Keratinocyte (primary cell): ENCODE measurements at regions not wholly inside any gene's neighbourhood (a gene's known extent, or its start where the extent isn't known, plus 50 kb on each side); places are given as distances from the start of the nearest gene placed in this dataset.

Experiments used
- DNase-seq: peaks from one replicate; pipeline ENCODE4 v3.0.0-alpha.2; 2011; ENCODE audit warnings: low read depth, missing footprints, low spot score
- FAIRE-seq: peaks from 2 replicates; lab custom pipeline; 2011; peaks lifted over from hg19 to GRCh38; lab: Jason Lieb, UNC
- H2AFZ ChIP-seq: 2 replicates; pipeline ENCODE4 v1.6.0; 2012; ENCODE audit warnings: low read length, control low read depth, inconsistent platforms; ENCODE audit not compliant: control insufficient read depth
- H3K27ac ChIP-seq: 2 replicates; pipeline ENCODE4 v1.5.1; 2011; ENCODE audit warnings: low read length; ENCODE audit not compliant: control insufficient read depth, insufficient read depth
- H3K27me3 ChIP-seq: 3 replicates; pipeline ENCODE4 v1.6.0; 2011; ENCODE audit warnings: low read length; ENCODE audit not compliant: control insufficient read depth, insufficient read depth; ENCODE audit errors: extremely low read depth
- H3K36me3 ChIP-seq, 2 experiments: 2 replicates in 1 of 2; 3 replicates in 1 of 2; pipeline ENCODE4 v1.5.1; 2011; ENCODE audit warnings: low read length in 2 of 2, mild to moderate bottlenecking in 1 of 2; ENCODE audit not compliant: control insufficient read depth in 2 of 2, insufficient read depth in 2 of 2; ENCODE audit errors: extremely low read depth in 1 of 2
- H3K4me1 ChIP-seq: 3 replicates; pipeline ENCODE4 v1.5.1; 2011; ENCODE audit warnings: low read length; ENCODE audit not compliant: control insufficient read depth, insufficient read depth; ENCODE audit errors: extremely low read depth
- H3K4me2 ChIP-seq: 3 replicates; pipeline ENCODE4 v1.6.0; 2011; ENCODE audit warnings: low read depth, low read length; ENCODE audit not compliant: control insufficient read depth, insufficient read depth; ENCODE audit errors: extremely low read depth
- H3K4me3 ChIP-seq, 3 experiments: fragments of 200-600 bp in 1 of 3; sonication (generic) in 1 of 3; 2 replicates in 2 of 3; 3 replicates in 1 of 3; pipeline ENCODE4 v1.5.1; 2011 to 2016; ENCODE audit warnings: low read length in 3 of 3, mild to moderate bottlenecking in 3 of 3, control low read depth in 2 of 3, inconsistent platforms in 1 of 3, low read depth in 1 of 3, mixed read lengths in 1 of 3, mixed run types in 1 of 3, moderate library complexity in 1 of 3; ENCODE audit not compliant: control insufficient read depth in 2 of 3, insufficient read depth in 2 of 3; ENCODE audit errors: extremely low read depth in 1 of 3
- H3K79me2 ChIP-seq: 2 replicates; pipeline ENCODE4 v1.6.0; 2012; ENCODE audit warnings: low read length; ENCODE audit not compliant: control insufficient read depth, insufficient read depth
- H3K9ac ChIP-seq: 3 replicates; pipeline ENCODE4 v1.6.0; 2011; ENCODE audit warnings: low read length; ENCODE audit not compliant: control insufficient read depth, insufficient read depth; ENCODE audit errors: extremely low read depth
- H3K9me1 ChIP-seq: 3 replicates; pipeline ENCODE4 v1.6.0; 2011; ENCODE audit warnings: low read length; ENCODE audit not compliant: control insufficient read depth, insufficient read depth; ENCODE audit errors: extremely low read depth
- H3K9me3 ChIP-seq: 2 replicates; pipeline ENCODE4 v1.5.1; 2012; ENCODE audit warnings: low read depth, low read length; ENCODE audit not compliant: control insufficient read depth
- H4K20me1 ChIP-seq: 3 replicates; pipeline ENCODE4 v1.6.0; 2011; ENCODE audit warnings: low read length; ENCODE audit not compliant: control insufficient read depth, insufficient read depth; ENCODE audit errors: extremely low read depth
- CTCF ChIP-seq, 3 experiments: IDR thresholded peaks in 1 of 3; conservative IDR thresholded peaks in 1 of 3; optimal IDR thresholded peaks in 1 of 3; 2 replicates in 2 of 3; 3 replicates in 1 of 3; pipeline versions ENCODE3 to v1.5.1; 2011; ENCODE audit warnings: low read length in 3 of 3, mild to moderate bottlenecking in 3 of 3, moderate library complexity in 2 of 3, control low read depth in 1 of 3, inconsistent platforms in 1 of 3; ENCODE audit not compliant: insufficient read depth in 2 of 3; ENCODE audit errors: extremely low read depth in 1 of 3
- EZH2 ChIP-seq: IDR thresholded peaks from one replicate; pipeline ENCODE4 v1.6.1; 2012; ENCODE audit warnings: inconsistent platforms, mild to moderate bottlenecking, low read length, moderate library complexity
- dilution Hi-C: fragments of 300-500 bp; cut with MboI; formaldehyde crosslinking; loops from one replicate; pipeline ENCODE4 v1.7.0; 2020; ENCODE audit warnings: low sequenced_read_pairs; ENCODE audit not compliant: extremely low pct_ligation_motif_present

GRCh38 chr5:107801061-107801460, 130.3 kb upstream of the EFNA5 start:
- H3K4me2 ChIP-seq: no peak overlapping the region
- H3K4me1 ChIP-seq: no peaks in the 10 kb centered on the region
- no peaks in the 10 kb centered on the region for H3K9me3 ChIP-seq
- no peak overlapping the region for H3K4me3 ChIP-seq
- H3K79me2 ChIP-seq: no peaks in the 10 kb centered on the region
- H3K27ac ChIP-seq: no peak overlapping the region
- no peak overlapping the region for H2AFZ ChIP-seq
- H3K9ac ChIP-seq: no peak overlapping the region
- no peaks in the 10 kb centered on the region for H3K27me3 ChIP-seq
- no peaks in the 10 kb centered on the region for H3K36me3 ChIP-seq
- H4K20me1 ChIP-seq: no peaks in the 10 kb centered on the region
- dilution Hi-C loops: no loop called here
- no peak for FAIRE-seq
- TF ChIP-seq EZH2: no peak
- no peak for TF ChIP-seq CTCF (optimal IDR thresholded peaks at IDR 0.05 in 1 of 3, IDR thresholded peaks at IDR 0.05 in 1 of 3, conservative IDR thresholded peaks at IDR 0.05 in 1 of 3; ENCODE audit: extremely low read depth in 1 of 3, insufficient read depth in 2 of 3, low read length in 3 of 3)
- no peaks in the 10 kb centered on the region for H3K9me1 ChIP-seq
- DNase-seq: no peak

GRCh38 chr5:107799306-107799705, 128.6 kb upstream of the EFNA5 start:
- TF ChIP-seq CTCF (optimal IDR thresholded peaks at IDR 0.05 in 1 of 3, IDR thresholded peaks at IDR 0.05 in 1 of 3, conservative IDR thresholded peaks at IDR 0.05 in 1 of 3; ENCODE audit: extremely low read depth in 1 of 3, insufficient read depth in 2 of 3, low read length in 3 of 3) (no peak), EZH2 (no peak)
- H3K27ac ChIP-seq: no peak overlapping the region
- H3K36me3 ChIP-seq: no peaks in the 10 kb centered on the region
- H3K4me2 ChIP-seq: no peak overlapping the region
- FAIRE-seq (no peak), DNase-seq (no peak)
- no peaks in the 10 kb centered on the region for H3K9me1 ChIP-seq
- H3K9me3 ChIP-seq: no peaks in the 10 kb centered on the region
- no peak overlapping the region for H3K9ac ChIP-seq
- no peaks in the 10 kb centered on the region for H4K20me1 ChIP-seq
- dilution Hi-C loops: no loop called here
- no peaks in the 10 kb centered on the region for H3K79me2 ChIP-seq
- no peaks in the 10 kb centered on the region for H3K27me3 ChIP-seq
- no peaks in the 10 kb centered on the region for H3K4me1 ChIP-seq
- H3K4me3 ChIP-seq: no peak overlapping the region
- H2AFZ ChIP-seq: no peak overlapping the region
